C4-2B (cell line): ENCODE measurements at regions not wholly inside any gene's neighbourhood (a gene's known extent, or its start where the extent isn't known, plus 50 kb on each side); places are given as distances from the start of the nearest gene placed in this dataset.

Source experiments
- H3K27ac ChIP-seq: fragments of 450-650 bp; 2 replicates; pipeline ENCODE4 v1.5.1; 2017
- CTCF ChIP-seq: fragments of 450-650 bp; conservative IDR thresholded peaks from 2 replicates; pipeline ENCODE4 v1.5.1; 2017; ENCODE audit warnings: mild to moderate bottlenecking
- ZFX ChIP-seq: fragments of 450-650 bp; IDR thresholded peaks from 2 replicates; pipeline ENCODE4 v1.6.1; 2017

GRCh38 chr5:125190232-125191087 is 444.0 kb upstream of the ZNF608 start:
- TF ChIP-seq CTCF (no peak), ZFX (no peak)
- peak overlapping the region; percentile 31; the same call in 1 of the 2 replicates for H3K27ac ChIP-seq

GRCh38 chr5:125194883-125195282 is 448.4 kb upstream of the ZNF608 start:
- TF ChIP-seq CTCF (no peak), ZFX (no peak)
- no peak overlapping the region for H3K27ac ChIP-seq

GRCh38 chr5:125196481-125197111 is 450.2 kb upstream of the ZNF608 start:
- peak overlapping the region; percentile 20; the same call in 1 of the 2 replicates for H3K27ac ChIP-seq

GRCh38 chr5:125197321-125197720 is 450.9 kb upstream of the ZNF608 start:
- no peak overlapping the region for H3K27ac ChIP-seq
- TF ChIP-seq ZFX (no peak), CTCF (no peak)

More at GRCh38 chr5:125196481-125197111, 450.2 kb upstream of the ZNF608 start:
- TF ChIP-seq CTCF, result no peak
- TF ChIP-seq ZFX, result no peak

GRCh38 chr5:125198270-125198974 is 452.0 kb upstream of the ZNF608 start:
- TF ChIP-seq ZFX (no peak), CTCF (no peak)
- H3K27ac ChIP-seq, result no peak overlapping the region

GRCh38 chr5:125199373-125199772 is 452.9 kb upstream of the ZNF608 start:
- TF ChIP-seq ZFX, result no peak
- TF ChIP-seq CTCF, result no peak
- H3K27ac ChIP-seq, result no peak overlapping the region
